Activated naive CD8-positive, alpha-beta T cell treated with anti-CD3 and anti-CD28 coated beads, Interleukin-2, amount 10 ng/mL, durations not matched to agents 7 days and 5 days (primary cell): ENCODE measurements at regions not wholly inside any gene's neighbourhood (a gene's known extent, or its start where the extent isn't known, plus 50 kb on each side); places are given as distances from the start of the nearest gene placed in this dataset.

ENCODE experiments used
- ATAC-seq: fragments of 150-1000 bp; cut with Tn5 transposase; one replicate; pipeline ENCODE4 v1.10.0; 2021; ENCODE audit warnings: low read depth, moderate library complexity
- POLR2A ChIA-PET: fragments of 350-600 bp; sonication (Branson Sonifier 250); formaldehyde crosslinking; loops from one replicate; lab custom pipeline; 2021; ENCODE audit warnings: antibody characterized with exemption; lab: Charles Lee
- DNase-seq: peaks from one replicate; pipeline ENCODE4 v3.0.0; 2021
- H3K27ac Mint-ChIP-seq: one replicate; pipeline ENCODE4 v1.8.0; 2022; ENCODE audit warnings: mild to moderate bottlenecking, mixed read lengths
- H3K27me3 Mint-ChIP-seq: one replicate; pipeline ENCODE4 v1.8.0; 2022; ENCODE audit warnings: mild to moderate bottlenecking, moderate library complexity, mixed read lengths
- H3K36me3 Mint-ChIP-seq: one replicate; pipeline ENCODE4 v1.8.0; 2021; ENCODE audit warnings: mild to moderate bottlenecking, mixed read lengths
- H3K4me1 Mint-ChIP-seq: one replicate; pipeline ENCODE4 v1.8.0; 2021; ENCODE audit warnings: mixed read lengths
- H3K4me3 Mint-ChIP-seq: one replicate; pipeline ENCODE4 v1.8.0; 2022; ENCODE audit warnings: mild to moderate bottlenecking, moderate library complexity, mixed read lengths
- H3K9me3 Mint-ChIP-seq: one replicate; pipeline ENCODE4 v1.8.0; 2021; ENCODE audit warnings: mixed read lengths

GRCh38 chr13:37929308-37929707, 59.7 kb upstream of the TRPC4 start:
- H3K36me3 Mint-ChIP-seq = no peaks in the 10 kb centered on the region
- POLR2A ChIA-PET = no interaction called here
- H3K27me3 Mint-ChIP-seq = no peaks in the 10 kb centered on the region
- H3K4me1 Mint-ChIP-seq = no peaks in the 10 kb centered on the region
- ATAC-seq (no peak), DNase-seq (no peak)
- no peaks in the 10 kb centered on the region for H3K9me3 Mint-ChIP-seq
- H3K27ac Mint-ChIP-seq = no peak overlapping the region
- no peak overlapping the region for H3K4me3 Mint-ChIP-seq

GRCh38 chr13:37927561-37927960, 58.0 kb upstream of the TRPC4 start:
- Mint-ChIP-seq H3K4me3 (no peak overlapping the region), H3K36me3 (no peaks in the 10 kb centered on the region), H3K9me3 (no peaks in the 10 kb centered on the region), H3K27ac (no peak overlapping the region), H3K27me3 (no peaks in the 10 kb centered on the region), H3K4me1 (no peaks in the 10 kb centered on the region)
- POLR2A ChIA-PET = no interaction called here
- ATAC-seq (no peak), DNase-seq (no peak)

GRCh38 chr13:37925878-37926473, 56.4 kb upstream of the TRPC4 start:
- H3K4me1 Mint-ChIP-seq = no peaks in the 10 kb centered on the region
- no peak overlapping the region for H3K27ac Mint-ChIP-seq
- H3K9me3 Mint-ChIP-seq = no peaks in the 10 kb centered on the region
- ATAC-seq (no peak), DNase-seq (no peak)
- H3K36me3 Mint-ChIP-seq = no peaks in the 10 kb centered on the region
- no peaks in the 10 kb centered on the region for H3K27me3 Mint-ChIP-seq
- POLR2A ChIA-PET = no interaction called here
- H3K4me3 Mint-ChIP-seq = no peak overlapping the region

- ATAC-seq (no peak), DNase-seq (no peak)
- H3K36me3 Mint-ChIP-seq = no peaks in the 10 kb centered on the region
- no peaks in the 10 kb centered on the region for H3K4me1 Mint-ChIP-seq
- H3K4me3 Mint-ChIP-seq = no peak overlapping the region
- POLR2A ChIA-PET = no interaction called here
- H3K27ac Mint-ChIP-seq = no peak overlapping the region
- H3K27me3 Mint-ChIP-seq = no peaks in the 10 kb centered on the region
- H3K9me3 Mint-ChIP-seq = no peaks in the 10 kb centered on the region
Measured at GRCh38 chr13:37923236-37923635, 53.7 kb upstream of the TRPC4 start.

- ATAC-seq = no peak
- H3K4me3 Mint-ChIP-seq = no peak overlapping the region
- POLR2A ChIA-PET = no interaction called here
- H3K9me3 Mint-ChIP-seq = no peaks in the 10 kb centered on the region
- H3K4me1 Mint-ChIP-seq = no peaks in the 10 kb centered on the region
- H3K27me3 Mint-ChIP-seq = no peaks in the 10 kb centered on the region
- H3K27ac Mint-ChIP-seq = no peak overlapping the region
- no peak for DNase-seq
- H3K36me3 Mint-ChIP-seq = no peaks in the 10 kb centered on the region
Measured at GRCh38 chr13:37919329-37919880, 49.8 kb upstream of the TRPC4 start.
